EL (cell line): ENCODE measurements at regions not wholly inside any gene's neighbourhood (a gene's known extent, or its start where the extent isn't known, plus 50 kb on each side); places are given as distances from the start of the nearest gene placed in this dataset.

ENCODE experiments used
- DNase-seq: peaks from one replicate; pipeline ENCODE4 v3.0.0-alpha.2; 2016

DNA sequence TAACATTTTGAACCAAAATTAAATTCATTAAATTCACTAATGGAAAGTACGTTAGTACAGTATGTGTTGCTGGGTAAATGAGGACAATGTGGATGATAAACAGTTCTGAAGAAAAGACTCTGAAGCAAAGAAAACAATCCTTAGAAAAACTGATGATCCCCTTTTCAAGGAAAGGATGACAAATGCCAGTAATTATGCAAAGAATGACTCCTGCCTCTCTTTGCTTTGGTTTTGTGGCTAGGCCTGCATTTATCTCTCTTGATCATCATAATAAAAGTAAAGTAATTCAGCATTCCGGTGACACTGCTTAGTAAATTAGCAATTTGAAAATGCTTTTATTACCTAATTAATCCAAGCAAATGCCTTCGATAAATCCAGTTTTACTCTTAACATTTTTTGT is 652.2 kb upstream of the DIPK2B start:
- peak; percentile 65 for DNase-seq

DNA sequence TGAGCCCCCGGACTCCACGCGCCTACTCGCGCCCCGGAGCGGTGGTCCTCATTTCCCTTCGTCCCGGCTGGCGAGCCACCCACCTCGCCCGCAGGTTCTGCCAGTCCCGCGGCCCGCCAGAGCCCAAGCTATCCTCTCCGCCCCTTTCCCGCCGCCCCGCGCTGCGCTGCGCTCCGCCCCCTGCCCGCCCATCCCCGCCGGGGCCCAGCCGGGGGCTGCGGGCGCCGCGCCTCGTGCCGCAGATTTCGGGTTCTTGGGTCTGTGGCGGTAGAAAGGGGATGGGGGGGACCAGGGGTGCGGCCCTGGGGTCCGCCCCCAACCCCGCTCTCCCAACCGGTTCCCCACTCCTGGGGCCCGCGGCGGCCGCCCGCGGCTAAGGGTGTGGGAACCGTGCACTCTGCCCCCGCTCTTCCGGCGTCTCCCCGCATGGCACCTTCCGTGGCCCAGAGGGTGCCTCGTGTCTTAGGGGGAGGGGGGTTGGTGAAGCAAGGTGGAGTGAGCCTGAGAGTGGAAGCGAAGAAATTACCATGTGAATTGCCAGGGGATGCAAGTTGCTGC is 650.8 kb upstream of the DIPK2B start:
- DNase-seq = peak; percentile 50

DNA sequence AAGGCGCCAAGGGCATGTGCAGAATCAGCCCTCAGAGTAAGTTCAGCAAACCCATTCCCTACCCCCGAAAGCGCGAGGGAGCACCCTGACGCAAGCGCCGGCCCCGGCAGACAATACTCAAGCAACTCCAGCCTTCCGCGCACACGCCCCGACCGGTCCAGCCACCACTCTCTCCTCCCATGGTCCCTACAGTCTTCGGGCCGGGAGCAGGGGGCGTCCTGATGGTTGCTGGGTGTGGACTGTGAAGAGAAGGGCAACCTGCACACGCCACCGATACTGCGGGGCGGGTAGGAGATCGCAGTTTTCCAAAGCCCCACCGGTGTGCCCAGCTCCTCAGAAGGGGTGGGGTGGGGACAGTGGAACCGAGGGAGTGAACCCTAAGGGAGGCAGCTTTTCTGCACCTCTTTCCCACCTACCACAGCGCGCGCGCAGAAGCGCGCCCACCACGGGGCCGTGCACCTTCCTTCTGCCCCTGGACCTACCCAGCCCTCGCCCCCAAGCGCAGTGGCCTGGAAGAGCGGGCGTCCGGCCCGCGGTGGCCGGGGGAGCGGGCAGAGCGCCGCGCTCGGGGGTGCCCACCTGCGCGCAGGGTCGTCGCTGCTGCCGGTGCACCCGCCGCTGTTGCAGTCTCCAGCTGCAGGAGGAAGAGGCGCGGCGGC is 650.2 kb upstream of the DIPK2B start:
- DNase-seq = peak; percentile 46

DNA sequence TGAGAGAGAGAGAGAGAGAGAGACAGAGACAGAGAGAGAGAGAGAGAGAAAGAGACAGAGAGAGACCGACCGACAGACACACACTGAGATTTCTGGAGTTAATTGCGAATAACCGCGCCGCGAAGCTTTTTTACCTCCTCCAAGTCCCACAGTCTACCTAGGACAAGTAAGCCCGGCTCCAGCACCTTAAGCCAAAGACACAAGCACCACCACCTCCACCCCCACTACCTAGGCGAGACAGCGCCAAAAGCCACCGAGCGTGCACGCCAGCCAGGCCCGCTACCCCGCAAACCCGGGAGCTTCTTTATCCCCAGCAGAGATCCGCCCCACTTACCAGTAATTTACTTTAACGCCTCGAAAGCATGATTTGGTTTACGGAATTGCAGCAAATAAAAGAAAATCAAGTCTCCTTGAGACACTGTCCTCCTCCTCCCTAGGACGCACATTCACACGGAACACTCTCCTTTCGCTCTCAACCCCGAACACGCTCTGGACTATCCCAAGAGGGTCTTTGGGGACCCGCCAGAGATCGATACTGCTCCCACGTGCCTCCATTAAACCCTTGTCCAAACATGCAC is 649.6 kb upstream of the DIPK2B start:
- peak; percentile 11 for DNase-seq

DNA sequence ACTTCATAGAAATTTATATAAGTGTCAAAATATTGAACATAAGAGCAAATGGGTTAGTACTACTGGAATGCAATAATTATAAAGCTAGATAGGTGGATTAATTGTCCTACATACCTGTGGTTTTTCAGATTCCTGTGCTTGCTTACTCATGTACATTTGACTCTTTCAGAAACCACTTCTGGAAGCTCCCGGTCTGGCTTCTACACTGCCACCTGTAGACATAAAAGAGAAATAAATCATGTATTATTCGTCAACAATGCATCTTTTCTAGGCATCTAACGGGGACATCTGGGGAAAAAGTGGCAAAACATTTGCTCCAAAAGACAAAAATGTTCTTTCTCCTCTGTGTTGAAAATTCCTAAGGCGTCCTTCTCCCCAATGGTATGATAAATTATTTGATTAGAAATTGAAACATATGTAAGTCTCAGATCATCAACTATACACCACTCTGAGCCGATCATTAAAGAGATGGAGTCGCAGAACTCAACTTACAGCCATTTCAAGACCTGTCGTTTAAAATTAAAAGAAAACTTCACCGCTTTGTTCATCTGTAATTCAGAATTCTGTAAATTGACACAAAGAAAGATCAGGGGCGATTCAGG is 648.7 kb upstream of the DIPK2B start:
- peak; percentile 81 for DNase-seq

DNA sequence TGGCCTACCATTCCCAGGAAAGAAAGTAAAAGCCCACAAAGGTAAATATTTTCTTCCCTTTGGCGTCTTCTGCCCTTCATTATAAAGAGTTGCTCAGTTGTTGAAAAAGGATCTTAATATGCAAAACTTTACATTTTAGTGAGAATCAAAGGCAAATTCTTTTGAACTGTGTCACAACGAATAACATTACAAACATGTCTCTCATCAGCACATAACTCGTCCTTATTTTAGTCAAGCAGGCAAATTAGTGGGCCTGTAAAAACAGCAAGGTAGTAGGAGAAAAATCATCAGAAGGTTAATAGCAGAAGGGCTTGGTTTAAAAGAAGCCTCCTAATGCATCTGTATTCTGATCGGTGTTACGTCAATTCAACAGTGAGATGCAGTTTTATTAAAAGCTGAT is 647.3 kb upstream of the DIPK2B start:
- peak; percentile 39 for DNase-seq

GRCh38 chrX:45846328-45846727 is 645.7 kb upstream of the DIPK2B start:
- DNase-seq = no peak

- no peak for DNase-seq
Measured at GRCh38 chrX:45845142-45845541, 644.5 kb upstream of the DIPK2B start.

DNA sequence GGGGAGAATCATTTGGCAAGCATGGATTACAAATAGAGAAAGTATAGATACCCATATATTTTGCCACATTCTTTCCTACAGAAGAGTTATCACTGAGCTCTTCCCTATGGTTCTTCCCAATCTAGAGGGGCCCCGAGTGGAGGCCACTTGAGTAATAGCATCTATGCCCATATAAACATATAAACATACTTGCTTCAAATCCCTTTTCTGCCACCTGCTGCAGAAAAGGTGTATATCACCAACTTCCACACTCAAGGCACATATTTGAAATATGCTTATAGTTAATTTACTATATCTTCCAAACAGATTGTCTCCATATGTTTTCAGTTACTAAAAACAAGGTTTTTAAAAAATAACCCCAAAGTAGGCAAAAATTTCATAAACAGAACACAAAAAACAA is 642.8 kb upstream of the DIPK2B start:
- peak; percentile 26 for DNase-seq

GRCh38 chrX:45842926-45843315 is 642.2 kb upstream of the DIPK2B start:
- peak; percentile 44 for DNase-seq

GRCh38 chrX:45842207-45842925 is 641.7 kb upstream of the DIPK2B start:
- no peak for DNase-seq

DNA sequence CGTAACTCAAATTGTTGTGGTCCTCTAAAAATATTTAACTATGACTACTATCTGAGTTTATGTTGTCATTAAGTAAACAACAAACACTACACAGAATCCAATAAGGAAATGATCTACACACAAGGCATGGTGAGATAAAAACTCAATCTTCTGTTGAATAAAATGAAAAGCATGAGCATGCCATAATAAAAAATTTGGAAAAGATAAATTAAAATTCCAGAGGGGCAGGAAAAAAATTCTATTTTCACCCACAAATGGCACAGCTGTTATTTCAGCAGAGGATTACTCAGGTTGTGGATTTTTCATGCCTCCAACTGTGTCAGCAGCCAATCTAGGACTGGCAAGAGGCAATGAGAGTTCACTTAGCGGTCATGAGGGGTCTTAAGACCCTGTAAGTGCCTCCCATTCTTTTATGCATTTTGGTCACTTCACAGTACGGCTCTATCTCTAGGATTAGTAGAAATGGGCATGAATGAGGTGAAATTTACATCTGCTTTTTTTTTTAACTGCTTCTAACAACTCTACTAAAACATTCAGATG is 639.8 kb upstream of the DIPK2B start:
- peak; percentile 30 for DNase-seq

GRCh38 chrX:45830343-45830742 is 629.7 kb upstream of the DIPK2B start:
- DNase-seq = no peak

DNA sequence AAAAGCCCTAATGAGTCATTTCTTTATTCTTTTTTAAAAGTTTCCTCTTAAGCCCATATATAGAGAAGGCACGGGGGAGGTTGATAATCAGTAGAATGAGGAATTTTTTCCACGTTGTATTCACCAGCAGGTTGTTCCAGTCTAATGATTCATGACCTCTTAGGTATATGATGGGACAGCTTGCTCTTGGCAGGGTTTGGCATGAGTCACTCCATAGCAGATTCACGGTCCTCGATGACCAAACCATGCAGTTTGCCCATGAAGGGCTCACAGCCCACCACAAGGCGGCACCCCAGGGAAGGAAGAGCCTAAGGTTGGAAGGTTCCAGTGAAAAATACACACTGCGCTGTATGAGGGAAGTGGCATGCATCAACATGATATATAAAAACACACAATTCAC is 623.8 kb upstream of the DIPK2B start:
- DNase-seq = peak; percentile 91

DNA sequence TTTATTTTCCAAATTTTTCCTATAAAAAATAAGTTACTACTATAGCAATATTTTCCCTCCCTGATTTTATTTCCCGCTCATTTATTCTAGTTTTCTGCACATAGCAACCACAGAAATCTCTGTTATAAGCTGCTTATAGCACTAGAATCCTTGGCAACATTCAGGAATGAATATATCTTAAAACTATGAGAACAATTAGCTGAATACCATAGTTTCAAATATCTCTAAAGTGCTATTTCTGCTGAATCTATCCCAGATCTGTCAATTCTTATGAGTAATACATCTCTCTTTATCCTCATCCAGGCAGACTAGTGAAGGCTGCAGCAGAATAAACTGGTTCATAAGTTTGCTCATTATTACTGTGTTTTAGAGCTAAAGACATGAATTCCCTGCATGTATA is 622.9 kb upstream of the DIPK2B start:
- no peak for DNase-seq

GRCh38 chrX:45822124-45822523 is 621.4 kb upstream of the DIPK2B start:
- DNase-seq = no peak

DNA sequence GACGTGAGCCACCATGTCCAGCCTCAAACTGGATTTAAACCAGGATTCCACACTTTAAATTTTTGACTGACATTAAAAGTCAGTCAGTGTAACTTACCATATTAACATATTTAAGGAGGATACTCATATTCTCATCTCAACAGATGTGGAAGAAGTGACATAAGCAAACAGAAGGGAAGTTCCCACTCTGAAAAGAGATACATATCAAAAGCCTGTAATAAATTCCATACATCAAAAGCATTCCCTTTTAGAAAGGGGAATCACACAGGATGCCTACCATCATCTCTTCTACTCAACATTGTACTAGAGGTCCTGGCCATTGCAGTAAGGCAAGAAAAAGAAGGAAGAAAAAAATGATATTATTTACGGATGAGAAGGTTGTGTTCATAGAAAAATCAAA is 618.2 kb upstream of the DIPK2B start:
- DNase-seq = no peak

DNA sequence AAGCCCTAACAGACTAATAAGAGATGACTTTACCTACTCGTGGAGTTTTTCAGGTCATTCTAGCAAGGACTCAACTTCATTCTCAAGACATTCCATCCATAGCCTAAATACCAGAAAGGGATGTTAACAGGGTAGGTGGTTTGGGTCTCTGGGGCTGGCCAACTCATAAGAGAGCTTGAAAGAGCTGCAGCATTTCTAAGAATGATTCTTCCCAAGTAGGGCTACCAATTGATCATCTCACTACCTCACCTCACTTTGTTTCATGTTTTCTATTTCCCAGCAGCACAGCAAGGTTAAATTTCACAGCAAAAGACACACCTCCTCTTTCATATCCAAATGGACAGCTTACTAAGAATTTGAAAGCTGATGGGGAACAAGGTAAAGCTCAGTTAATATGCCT is 614.8 kb upstream of the DIPK2B start:
- DNase-seq = no peak

DNA sequence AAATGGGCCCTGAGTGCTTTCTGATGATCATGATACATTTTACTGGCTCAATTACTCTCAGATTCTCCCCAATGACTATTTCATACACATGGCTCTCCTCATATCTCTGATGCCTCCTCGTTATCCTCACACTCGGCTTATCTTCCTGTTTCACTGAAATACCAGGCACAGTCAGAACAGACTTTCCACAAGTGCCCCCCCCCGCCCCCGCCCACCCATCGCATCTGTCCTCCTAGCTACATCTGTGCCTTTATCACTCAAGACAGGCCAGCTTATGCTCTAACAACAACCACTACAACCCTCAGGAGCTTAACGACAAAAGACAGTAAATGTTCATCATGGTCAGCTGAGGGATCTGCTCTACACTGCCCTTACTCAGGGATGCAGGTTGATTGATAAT is 610.6 kb upstream of the DIPK2B start:
- DNase-seq = no peak

DNA sequence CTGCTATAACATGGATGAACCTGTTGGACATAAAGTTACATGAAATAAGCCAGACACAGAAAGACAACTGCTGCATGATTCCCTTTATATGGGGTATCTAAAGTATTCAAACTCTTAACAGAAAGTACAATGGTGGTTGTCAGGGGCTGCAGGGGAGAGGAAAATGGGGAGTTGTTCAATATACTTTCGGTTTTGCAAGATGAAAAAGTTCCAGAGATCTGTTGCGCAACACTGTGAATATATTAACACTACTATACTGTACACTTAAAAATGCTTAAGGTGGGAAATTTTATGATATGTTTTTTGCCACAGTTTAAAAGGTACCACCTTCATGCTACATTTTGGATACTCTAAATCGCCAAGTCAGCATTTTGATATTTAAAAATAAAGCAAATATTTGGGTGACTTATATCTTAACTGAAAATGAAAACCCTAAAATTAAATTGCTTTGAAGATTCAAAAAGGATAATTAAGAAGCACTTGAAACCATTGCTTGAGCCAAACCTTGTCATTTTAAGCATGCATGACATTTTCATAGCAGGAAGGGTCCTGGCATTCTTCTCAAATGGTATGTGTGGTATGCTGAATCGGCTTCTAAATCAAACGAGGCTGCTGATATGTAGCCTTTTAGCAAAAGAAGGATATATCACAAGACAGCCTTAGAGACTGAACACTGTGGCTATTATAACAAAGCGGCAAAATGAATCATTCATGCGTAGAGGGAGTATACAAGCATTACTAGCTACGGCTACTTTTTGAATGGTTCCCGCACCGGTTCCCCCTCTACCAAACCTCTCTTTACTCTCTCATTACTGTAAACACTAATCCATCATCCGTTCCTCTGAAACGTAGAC is 607.1 kb upstream of the DIPK2B start:
- DNase-seq = peak; percentile 76

- peak; percentile 88 for DNase-seq
Measured at GRCh38 chrX:45806410-45807121, 605.9 kb upstream of the DIPK2B start.

- no peak for DNase-seq
Measured at GRCh38 chrX:45804276-45804675, 603.6 kb upstream of the DIPK2B start.
